Glutamatergic neuron (in vitro differentiated cells): ENCODE measurements at regions not wholly inside any gene's neighbourhood (a gene's known extent, or its start where the extent isn't known, plus 50 kb on each side); places are given as distances from the start of the nearest gene placed in this dataset.

Source experiments
- DNase-seq: peaks from one replicate; pipeline ENCODE4 v3.0.0; 2022
- H3K27ac Mint-ChIP-seq: one replicate; pipeline ENCODE4 v1.8.0; 2020; ENCODE audit warnings: mild to moderate bottlenecking, mixed read lengths, inconsistent platforms; ENCODE audit not compliant: unreplicated experiment
- H3K27me3 Mint-ChIP-seq: one replicate; pipeline ENCODE4 v1.8.0; 2020; ENCODE audit warnings: mild to moderate bottlenecking, moderate library complexity, mixed read lengths, inconsistent platforms; ENCODE audit not compliant: unreplicated experiment
- H3K36me3 Mint-ChIP-seq: one replicate; pipeline ENCODE4 v1.8.0; 2020; ENCODE audit warnings: mild to moderate bottlenecking, mixed read lengths, inconsistent platforms; ENCODE audit not compliant: unreplicated experiment
- H3K4me1 Mint-ChIP-seq: one replicate; pipeline ENCODE4 v1.8.0; 2020; ENCODE audit warnings: mild to moderate bottlenecking, low read depth, mixed read lengths, inconsistent platforms; ENCODE audit not compliant: unreplicated experiment
- H3K4me3 Mint-ChIP-seq: one replicate; pipeline ENCODE4 v1.8.0; 2020; ENCODE audit warnings: mild to moderate bottlenecking, mixed read lengths, inconsistent platforms; ENCODE audit not compliant: unreplicated experiment
- H3K9me3 Mint-ChIP-seq: one replicate; pipeline ENCODE4 v1.8.0; 2020; ENCODE audit warnings: mild to moderate bottlenecking, moderate library complexity, mixed read lengths, inconsistent platforms; ENCODE audit not compliant: unreplicated experiment
- TF ChIP-seq, protein P1 (sequence below): fragments of 200-600 bp; sonication (generic); IDR thresholded peaks from one replicate; pipeline ENCODE4 v1.5.0; 2021; ENCODE audit not compliant: partially characterized antibody, unreplicated experiment

DNA sequence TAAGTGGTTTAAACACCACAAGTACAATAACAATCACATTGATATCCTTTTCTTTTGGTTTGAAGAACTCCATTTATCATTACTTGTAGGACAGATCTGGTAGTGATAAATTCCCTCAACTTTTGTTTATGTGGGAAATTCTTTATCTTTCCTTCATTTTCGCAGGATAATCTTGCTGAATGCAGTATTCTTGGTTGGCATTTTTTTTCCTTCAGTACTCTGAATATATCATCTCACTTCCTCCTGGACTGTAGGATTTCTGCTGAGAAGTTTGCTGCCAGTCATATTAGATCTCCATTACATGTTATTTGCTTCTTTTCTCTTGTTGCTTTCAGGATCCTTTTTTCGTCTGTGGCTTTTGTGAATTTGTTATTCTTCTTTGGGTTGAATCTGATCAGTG is 179.0 kb upstream of the PLET1 start:
- no peaks in the 10 kb centered on the region for H3K4me1 Mint-ChIP-seq
- H3K36me3 Mint-ChIP-seq, result peaks cover 15% of the 10 kb centered on the region
- no peak for DNase-seq
- H3K27me3 Mint-ChIP-seq, result no peaks in the 10 kb centered on the region
- H3K4me3 Mint-ChIP-seq, result no peak overlapping the region
- no peaks in the 10 kb centered on the region for H3K9me3 Mint-ChIP-seq
- TF ChIP-seq, protein P1, sequence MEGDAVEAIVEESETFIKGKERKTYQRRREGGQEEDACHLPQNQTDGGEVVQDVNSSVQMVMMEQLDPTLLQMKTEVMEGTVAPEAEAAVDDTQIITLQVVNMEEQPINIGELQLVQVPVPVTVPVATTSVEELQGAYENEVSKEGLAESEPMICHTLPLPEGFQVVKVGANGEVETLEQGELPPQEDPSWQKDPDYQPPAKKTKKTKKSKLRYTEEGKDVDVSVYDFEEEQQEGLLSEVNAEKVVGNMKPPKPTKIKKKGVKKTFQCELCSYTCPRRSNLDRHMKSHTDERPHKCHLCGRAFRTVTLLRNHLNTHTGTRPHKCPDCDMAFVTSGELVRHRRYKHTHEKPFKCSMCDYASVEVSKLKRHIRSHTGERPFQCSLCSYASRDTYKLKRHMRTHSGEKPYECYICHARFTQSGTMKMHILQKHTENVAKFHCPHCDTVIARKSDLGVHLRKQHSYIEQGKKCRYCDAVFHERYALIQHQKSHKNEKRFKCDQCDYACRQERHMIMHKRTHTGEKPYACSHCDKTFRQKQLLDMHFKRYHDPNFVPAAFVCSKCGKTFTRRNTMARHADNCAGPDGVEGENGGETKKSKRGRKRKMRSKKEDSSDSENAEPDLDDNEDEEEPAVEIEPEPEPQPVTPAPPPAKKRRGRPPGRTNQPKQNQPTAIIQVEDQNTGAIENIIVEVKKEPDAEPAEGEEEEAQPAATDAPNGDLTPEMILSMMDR, result no peak
- H3K27ac Mint-ChIP-seq, result no peak overlapping the region

DNA sequence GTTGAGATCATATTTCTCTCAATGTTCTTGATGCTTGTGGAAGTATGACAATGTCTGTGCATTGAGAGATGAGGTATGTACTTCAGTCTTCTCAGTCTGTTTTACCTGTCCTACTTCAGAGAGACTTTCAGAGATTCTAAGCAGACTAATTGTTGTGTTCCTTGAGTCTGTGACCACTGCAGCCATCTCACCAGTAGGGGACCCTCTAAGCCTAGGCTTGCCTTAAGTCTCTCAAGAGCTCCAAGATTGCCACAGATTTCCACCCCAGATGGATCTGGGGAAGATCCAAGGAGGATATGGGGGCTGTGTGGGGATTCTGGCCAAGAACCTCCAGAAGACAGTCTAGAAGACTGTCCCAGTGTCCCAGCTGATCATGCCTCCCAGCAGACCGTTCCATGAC is 179.9 kb upstream of the PLET1 start:
- TF ChIP-seq, protein P1, result no peak
- Mint-ChIP-seq H3K27ac (no peak overlapping the region), H3K9me3 (no peaks in the 10 kb centered on the region), H3K4me1 (no peaks in the 10 kb centered on the region), H3K36me3 (peaks cover 23% of the 10 kb centered on the region), H3K4me3 (no peak overlapping the region), H3K27me3 (no peaks in the 10 kb centered on the region)
- no peak for DNase-seq

DNA sequence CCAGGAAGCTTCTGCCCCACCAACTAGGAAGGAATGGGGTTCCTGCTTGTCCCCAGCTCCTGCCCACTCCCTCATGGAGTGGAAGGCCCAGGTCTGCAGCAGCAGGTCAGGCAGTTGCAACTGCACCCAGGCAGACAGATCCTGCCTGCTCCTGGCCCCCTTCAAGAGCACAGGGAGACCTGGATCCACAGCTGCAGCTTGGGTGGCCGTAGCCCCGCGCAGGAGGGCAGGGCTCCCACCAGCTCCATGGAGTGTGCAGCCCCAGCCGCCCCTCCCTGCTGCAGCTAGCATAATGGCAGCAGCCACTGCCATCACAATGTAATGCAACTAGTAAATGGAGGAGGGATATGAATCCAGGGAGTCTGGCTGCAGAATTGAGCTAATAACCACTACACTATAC is 187.5 kb upstream of the PLET1 start:
- Mint-ChIP-seq H3K4me1 (no peaks in the 10 kb centered on the region), H3K9me3 (no peaks in the 10 kb centered on the region), H3K27me3 (no peaks in the 10 kb centered on the region), H3K4me3 (no peak overlapping the region), H3K36me3 (peaks cover 8% of the 10 kb centered on the region), H3K27ac (no peak overlapping the region)
- TF ChIP-seq, protein P1, result no peak
- DNase-seq, result no peak

DNA sequence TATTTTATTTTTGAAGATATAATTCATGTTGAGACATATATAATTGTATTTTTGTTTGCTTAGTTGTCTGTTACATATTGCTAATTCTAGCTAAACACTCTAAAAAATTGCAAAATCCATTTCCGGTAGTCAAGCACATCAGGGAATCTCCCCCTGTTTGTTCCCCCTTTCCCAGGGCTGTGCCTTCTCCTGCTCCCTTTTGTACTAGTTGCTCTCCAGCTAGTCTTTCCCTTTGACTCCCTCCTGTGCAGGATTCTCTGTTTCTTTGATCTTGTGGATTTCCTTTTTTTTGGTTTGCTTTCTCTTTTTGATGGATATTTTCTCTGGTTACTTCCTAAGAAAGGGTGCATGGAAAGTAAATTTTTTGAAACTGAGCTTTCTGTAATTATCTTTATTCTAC is 188.1 kb upstream of the PLET1 start:
- no peak for DNase-seq
- no peaks in the 10 kb centered on the region for H3K27me3 Mint-ChIP-seq
- H3K4me1 Mint-ChIP-seq, result no peaks in the 10 kb centered on the region
- H3K9me3 Mint-ChIP-seq, result no peaks in the 10 kb centered on the region
- peaks cover 8% of the 10 kb centered on the region for H3K36me3 Mint-ChIP-seq
- no peak overlapping the region for H3K27ac Mint-ChIP-seq
- TF ChIP-seq, protein P1, result no peak
- H3K4me3 Mint-ChIP-seq, result no peak overlapping the region

DNA sequence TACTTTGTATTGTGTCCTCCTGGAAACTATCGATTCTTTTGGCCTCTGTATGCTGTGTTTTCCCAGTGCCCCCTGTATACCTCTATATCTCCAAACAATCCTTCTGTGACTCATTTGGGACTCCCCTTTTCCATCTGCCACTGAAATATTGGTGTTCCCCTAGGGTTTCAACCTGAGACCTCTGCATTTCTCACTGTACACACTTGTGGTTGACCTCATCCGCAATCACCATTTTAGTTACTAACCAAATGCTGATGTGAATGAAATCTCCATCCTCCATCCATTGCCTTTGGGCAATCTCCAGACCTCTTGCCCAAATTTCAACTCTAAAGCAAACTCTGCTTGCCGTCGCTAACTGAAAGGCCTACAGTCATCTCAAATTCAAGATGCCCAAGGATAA is 190.6 kb upstream of the PLET1 start:
- Mint-ChIP-seq H3K27me3 (no peaks in the 10 kb centered on the region), H3K9me3 (no peaks in the 10 kb centered on the region), H3K4me1 (no peaks in the 10 kb centered on the region), H3K36me3 (peaks cover 5% of the 10 kb centered on the region), H3K4me3 (no peak overlapping the region), H3K27ac (no peak overlapping the region)
- TF ChIP-seq, protein P1, result no peak
- DNase-seq, result no peak
